ENCODE measurements at regions not wholly inside any gene's neighbourhood (a gene's known extent, or its start where the extent isn't known, plus 50 kb on each side); places are given as distances from the start of the nearest gene placed in this dataset.

- DNase-seq (ENCODE audit: low spot score): no peak
- Histone ChIP-seq H3F3A (replicated peaks; ENCODE audit: low read depth) (no peaks in the 10 kb centered on the region), H3K27me3 (ENCODE audit: insufficient read depth) (no peaks in the 10 kb centered on the region), H4K20me1 (replicated peaks; ENCODE audit: insufficient read depth) (no peaks in the 10 kb centered on the region), H3K9me2 (ENCODE audit: insufficient read depth) (peaks cover 4% of the 10 kb centered on the region; the same call in 1 of the 2 replicates), H3K27ac (ENCODE audit: low read depth) (no peak overlapping the region), H3K36me3 (ENCODE audit: insufficient read depth) (no peaks in the 10 kb centered on the region), H3K4me3 (no peak overlapping the region), H3K4me2 (no peak overlapping the region), H3K79me2 (replicated peaks; ENCODE audit: insufficient read depth) (no peaks in the 10 kb centered on the region), H3K4me1 (ENCODE audit: insufficient read depth) (peaks cover 13% of the 10 kb centered on the region), H2AFZ (no peak overlapping the region)
- Mint-ChIP-seq H3K27me3 (ENCODE audit: insufficient read depth, low read depth, poor library complexity) (peaks cover 2% of the 10 kb centered on the region), H3K9me3 (peaks cover 24% of the 10 kb centered on the region), H3K27ac (no peak overlapping the region), H3K36me3 (ENCODE audit: low read depth) (peaks cover 22% of the 10 kb centered on the region), H3K4me1 (peaks cover 11% of the 10 kb centered on the region), H3K4me3 (no peak overlapping the region)
- ATAC-seq: no peak
- TF ChIP-seq ZNF331 (CRISPR knock-in tag; IDR thresholded peaks at IDR 0.05; ENCODE audit: low read depth): no peak
- TF ChIP-seq NANOG (IDR thresholded peaks at IDR 0.05; ENCODE audit: borderline replicate concordance): no peak
- no peak for TF ChIP-seq REST (IDR thresholded peaks at IDR 0.05; ENCODE audit: unreplicated experiment)
- no peak for TF ChIP-seq EZH2 (IDR thresholded peaks at IDR 0.05; ENCODE audit: low read depth, unreplicated experiment)
- TF ChIP-seq CREB1 (CRISPR knock-in tag; IDR thresholded peaks at IDR 0.05; ENCODE audit: low read depth): no peak
- no peak for TF ChIP-seq ZNF114 (CRISPR knock-in tag; IDR thresholded peaks at IDR 0.05)
- no peak for TF ChIP-seq STAT1 (IDR thresholded peaks at IDR 0.05; ENCODE audit: unreplicated experiment)
- no peak for TF ChIP-seq ZNF462 (CRISPR knock-in tag; IDR thresholded peaks at IDR 0.05)
- no peak for TF ChIP-seq ETS1 (IDR thresholded peaks at IDR 0.05)
- TF ChIP-seq POLR2AphosphoS5 (IDR thresholded peaks at IDR 0.05; ENCODE audit: low read depth): no peak
- TF ChIP-seq EZH2phosphoT487 (IDR thresholded peaks at IDR 0.05; ENCODE audit: unreplicated experiment): no peak
- no peak for TF ChIP-seq JUNB (IDR thresholded peaks at IDR 0.05; ENCODE audit: unreplicated experiment)
- no peak for TF ChIP-seq CTCF (conservative IDR thresholded peaks at IDR 0.05; ENCODE audit: low read depth in 2 of 2)
Observed at GRCh38 chr5:74428876-74429275, 211.7 kb downstream of the ENC1 start.

Measured in GM23338 (cell line).